ENCODE measurements at regions not wholly inside any gene's neighbourhood (a gene's known extent, or its start where the extent isn't known, plus 50 kb on each side); places are given as distances from the start of the nearest gene placed in this dataset.

- no peaks in the 10 kb centered on the region for H3K36me3 ChIP-seq (ENCODE audit: low read depth)
- no peak for ATAC-seq
- intact Hi-C loops (cut with DNase I, micrococcal nuclease): no loop called here
- no peak for TF ChIP-seq CTCF (IDR thresholded peaks at IDR 0.05)
- DNase-seq: no peak
- no peaks in the 10 kb centered on the region for H3K4me1 ChIP-seq (ENCODE audit: low read depth)
- H3K4me3 ChIP-seq: no peak overlapping the region
- H3K9me3 ChIP-seq: no peaks in the 10 kb centered on the region
Observed at GRCh38 chr6:9801249-9801754, 613.6 kb downstream of the TFAP2A start.

GRCh38 chr6:9799582-9799981 is 615.3 kb downstream of the TFAP2A start:
- intact Hi-C loops (cut with DNase I, micrococcal nuclease): no loop called here
- Histone ChIP-seq H3K36me3 (ENCODE audit: low read depth) (no peaks in the 10 kb centered on the region), H3K4me1 (ENCODE audit: low read depth) (no peaks in the 10 kb centered on the region), H3K4me3 (no peak overlapping the region), H3K9me3 (no peaks in the 10 kb centered on the region)
- ATAC-seq (no peak), DNase-seq (no peak)
- TF ChIP-seq CTCF (IDR thresholded peaks at IDR 0.05): no peak

- H3K36me3 ChIP-seq (ENCODE audit: low read depth): no peaks in the 10 kb centered on the region
- no peak for TF ChIP-seq CTCF (IDR thresholded peaks at IDR 0.05)
- ATAC-seq (no peak), DNase-seq (no peak)
- H3K9me3 ChIP-seq: no peaks in the 10 kb centered on the region
- intact Hi-C loops (cut with DNase I, micrococcal nuclease): no loop called here
- H3K4me1 ChIP-seq (ENCODE audit: low read depth): no peaks in the 10 kb centered on the region
- no peak overlapping the region for H3K4me3 ChIP-seq
Observed at GRCh38 chr6:9796827-9797226, 618.0 kb downstream of the TFAP2A start.

- ATAC-seq: no peak
Observed at GRCh38 chr6:9795880-9796279, 619.0 kb downstream of the TFAP2A start.

GRCh38 chr6:9789201-9789600 is 625.7 kb downstream of the TFAP2A start:
- no peaks in the 10 kb centered on the region for H3K4me1 ChIP-seq (ENCODE audit: low read depth)
- H3K36me3 ChIP-seq (ENCODE audit: low read depth): no peaks in the 10 kb centered on the region
- no peak overlapping the region for H3K4me3 ChIP-seq
- intact Hi-C loops (cut with DNase I, micrococcal nuclease): no loop called here
- no peak for TF ChIP-seq CTCF (IDR thresholded peaks at IDR 0.05)
- ATAC-seq (no peak), DNase-seq (no peak)
- H3K9me3 ChIP-seq: no peaks in the 10 kb centered on the region

More at GRCh38 chr6:9795880-9796279, 619.0 kb downstream of the TFAP2A start:
- no peak for TF ChIP-seq CTCF (IDR thresholded peaks at IDR 0.05)
- no peak for DNase-seq
- Histone ChIP-seq H3K4me1 (ENCODE audit: low read depth) (no peaks in the 10 kb centered on the region), H3K4me3 (no peak overlapping the region), H3K36me3 (ENCODE audit: low read depth) (no peaks in the 10 kb centered on the region), H3K9me3 (no peaks in the 10 kb centered on the region)
- intact Hi-C loops (cut with DNase I, micrococcal nuclease): no loop called here

GRCh38 chr6:9784786-9785185 is 630.1 kb downstream of the TFAP2A start:
- Histone ChIP-seq H3K4me1 (ENCODE audit: low read depth) (no peaks in the 10 kb centered on the region), H3K36me3 (ENCODE audit: low read depth) (no peaks in the 10 kb centered on the region), H3K4me3 (no peak overlapping the region), H3K9me3 (no peaks in the 10 kb centered on the region)
- no peak for TF ChIP-seq CTCF (IDR thresholded peaks at IDR 0.05)
- ATAC-seq (no peak), DNase-seq (no peak)
- intact Hi-C loops (cut with DNase I, micrococcal nuclease): no loop called here
